ENCODE measurements at regions not wholly inside any gene's neighbourhood (a gene's known extent, or its start where the extent isn't known, plus 50 kb on each side); places are given as distances from the start of the nearest gene placed in this dataset.

DNA sequence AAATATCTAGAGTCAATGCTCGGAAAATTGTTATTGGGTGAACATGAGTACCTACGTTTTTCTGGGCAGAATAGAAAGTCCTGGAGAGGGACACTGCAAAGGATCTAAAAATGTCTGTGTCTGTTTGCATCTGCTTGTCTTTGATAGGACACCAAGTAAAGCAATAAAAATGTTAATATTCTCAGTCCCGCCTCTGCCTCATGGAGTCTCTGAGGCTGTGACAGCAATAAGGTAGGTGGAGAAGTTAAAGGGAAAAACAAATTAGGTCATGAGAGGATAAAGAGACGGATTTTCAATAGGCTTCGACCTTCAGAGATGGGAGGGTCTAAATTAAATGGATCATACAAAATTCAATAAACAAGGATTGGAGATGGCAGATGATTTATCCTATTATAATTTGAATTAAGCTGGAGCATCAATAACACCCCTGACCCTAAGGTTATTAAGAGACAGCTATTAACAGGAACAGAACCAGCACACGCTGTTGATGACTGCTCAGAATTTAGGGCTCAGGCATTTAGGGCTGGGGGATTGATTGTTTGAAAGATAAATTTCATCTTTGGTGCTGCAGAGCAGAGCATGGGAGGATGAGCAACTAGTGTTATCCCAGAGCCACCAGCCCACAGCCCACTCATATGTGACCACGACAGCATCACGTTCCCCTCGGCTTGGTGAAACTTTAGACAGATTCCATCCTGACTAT, 620.3 kb upstream of the CDH4 start:
- DNase-seq (ENCODE audit: low read depth in 2 of 2): no peak

- no peak for DNase-seq (ENCODE audit: low read depth in 2 of 2)
These were observed 619.4 kb upstream of the CDH4 start for GRCh38 chr20:60632391-60633262.

- no peak for DNase-seq (ENCODE audit: low read depth in 2 of 2)
These were observed 617.4 kb upstream of the CDH4 start for GRCh38 chr20:60634491-60635172.

DNA sequence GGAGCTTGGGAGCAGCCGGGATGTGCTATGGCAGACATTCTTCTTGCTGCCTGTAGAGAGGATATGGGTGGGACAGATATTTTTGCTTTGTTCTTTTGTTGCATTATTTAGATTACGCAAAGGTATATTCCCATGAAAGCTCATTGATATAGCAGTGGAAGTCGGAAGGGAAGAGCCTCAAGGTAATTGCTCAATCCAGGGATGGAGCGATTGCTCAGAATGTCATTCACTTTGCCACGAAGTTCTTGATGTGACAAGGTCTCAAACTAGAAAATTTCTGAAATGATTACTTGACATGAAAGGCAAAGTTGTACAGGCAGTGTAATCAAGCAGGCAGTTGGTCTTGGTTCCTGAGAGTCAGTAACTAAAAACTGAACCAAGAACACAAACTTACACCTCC, 615.6 kb upstream of the CDH4 start:
- DNase-seq (ENCODE audit: low read depth in 2 of 2): no peak

DNA sequence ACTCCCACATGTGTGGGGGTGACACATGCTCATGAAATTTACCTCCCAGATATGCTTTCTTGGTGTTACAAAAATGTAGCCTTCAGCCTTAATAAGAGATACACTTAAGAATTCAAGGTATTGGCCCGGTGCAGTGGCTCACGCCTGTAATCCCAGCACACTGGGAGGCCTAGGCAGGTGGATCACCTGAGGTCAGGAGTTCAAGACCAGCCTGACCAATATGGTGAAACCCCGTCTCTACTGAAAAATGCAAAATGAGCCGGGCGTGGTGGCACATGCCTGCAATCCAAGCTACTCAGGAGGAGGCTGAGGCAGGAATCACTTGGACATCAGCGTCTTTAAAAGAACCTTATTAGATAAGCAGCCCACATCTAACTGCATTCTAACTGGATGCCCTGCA, 614.3 kb upstream of the CDH4 start:
- no peak for DNase-seq (ENCODE audit: low read depth in 2 of 2)

DNA sequence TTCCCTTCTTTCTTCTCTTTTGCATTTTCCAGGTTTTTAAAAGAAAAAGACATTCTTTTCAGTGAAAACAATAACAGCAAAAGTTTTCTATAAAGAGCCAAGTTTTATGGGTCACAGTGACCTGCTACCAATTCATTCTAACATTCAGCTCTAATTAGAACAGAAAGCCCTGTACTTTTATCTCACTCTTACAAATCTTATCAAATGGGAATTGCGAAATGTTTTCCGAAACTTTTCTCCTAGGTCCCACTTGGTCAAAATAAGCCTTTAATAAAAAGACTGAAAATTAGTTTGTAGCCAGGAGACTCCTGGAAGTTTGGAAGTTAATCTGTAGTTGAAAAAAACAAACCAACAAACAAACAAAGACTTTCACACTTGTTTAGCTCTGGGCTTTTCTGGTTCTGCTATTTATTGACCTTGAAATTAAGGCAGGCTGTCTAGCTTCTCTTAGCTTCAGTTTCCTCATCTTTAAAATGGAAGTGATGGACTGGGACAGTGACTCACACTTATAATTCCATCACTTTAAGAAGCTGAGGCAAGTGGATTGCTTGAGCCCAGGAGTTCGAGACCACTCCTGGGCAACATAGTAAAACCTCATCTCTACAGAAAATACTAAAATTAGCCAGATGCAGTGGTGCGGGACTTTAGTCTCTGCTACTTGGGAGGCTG, 613.5 kb upstream of the CDH4 start:
- no peak for DNase-seq (ENCODE audit: low read depth in 2 of 2)

DNA sequence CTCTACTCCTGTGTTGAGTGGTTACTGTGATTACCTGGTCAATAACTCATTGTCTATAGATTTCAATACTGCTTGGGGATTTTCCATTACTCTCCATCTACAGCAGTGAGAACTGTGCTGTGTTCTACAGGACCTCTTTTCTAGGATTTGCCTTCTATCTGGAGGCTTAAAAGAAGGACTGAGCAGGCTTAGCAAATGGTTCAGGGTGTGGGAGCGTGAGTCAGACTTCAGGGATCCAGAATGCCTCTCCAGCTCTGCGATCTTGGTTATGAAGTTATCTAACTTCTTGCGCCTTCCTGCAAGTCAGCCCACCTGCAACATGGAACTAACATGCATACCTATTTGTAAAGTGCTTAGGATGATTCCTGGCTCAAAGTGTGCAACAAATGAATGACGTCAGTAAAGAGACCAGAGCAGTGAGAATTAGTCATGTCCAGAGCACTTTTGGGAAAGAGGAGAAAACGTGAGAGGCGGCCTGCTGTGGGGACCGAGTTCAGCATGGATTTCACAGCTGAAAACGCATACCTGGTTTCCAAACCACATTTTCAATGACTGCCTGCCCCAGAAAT, 610.1 kb upstream of the CDH4 start:
- DNase-seq (ENCODE audit: low read depth in 2 of 2): no peak

GRCh38 chr20:60642541-60642940, 609.5 kb upstream of the CDH4 start:
- DNase-seq (ENCODE audit: low read depth in 2 of 2): no peak

- no peak for DNase-seq (ENCODE audit: low read depth in 2 of 2)
These were observed 603.5 kb upstream of the CDH4 start for GRCh38 chr20:60648556-60648955.

DNA sequence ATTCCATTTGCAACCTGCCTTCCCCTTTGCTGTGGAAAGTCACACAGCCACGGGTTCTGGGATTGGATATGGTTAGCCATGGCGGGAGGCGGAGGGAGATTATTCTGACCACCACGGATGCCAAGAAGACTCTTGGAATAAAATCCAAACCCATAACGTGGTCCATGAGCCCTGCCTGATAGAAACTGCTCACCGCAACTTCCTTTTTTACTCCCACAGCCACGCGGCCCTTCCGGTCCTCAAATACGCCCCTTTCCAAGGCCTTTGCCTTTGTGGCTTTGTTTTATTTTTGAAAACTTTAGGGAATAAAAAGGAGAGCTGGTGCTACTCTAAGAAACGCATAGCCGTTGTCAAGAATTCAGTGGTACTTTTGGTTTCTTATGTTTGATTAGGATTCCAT, 602.5 kb upstream of the CDH4 start:
- DNase-seq (ENCODE audit: low read depth in 2 of 2): no peak

DNA sequence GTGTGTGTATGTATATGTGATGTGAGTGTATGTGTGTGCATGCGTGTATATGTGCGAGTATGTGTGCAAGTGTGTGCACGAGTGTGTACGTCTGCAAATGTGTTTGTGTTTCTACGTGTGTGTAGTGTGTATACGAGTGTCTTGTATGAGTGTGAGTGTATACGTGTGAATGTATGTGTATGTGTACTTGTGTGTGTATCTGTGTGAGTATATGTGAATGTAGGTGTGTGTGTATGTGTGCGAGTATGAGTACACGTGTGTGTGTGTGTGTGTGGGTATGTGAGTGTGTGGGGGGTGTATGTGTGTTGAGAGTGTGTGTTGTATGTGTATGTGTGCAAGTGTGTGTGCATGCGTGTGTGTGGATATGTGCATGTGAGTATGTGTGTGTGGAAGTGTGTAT, 602.0 kb upstream of the CDH4 start:
- DNase-seq (ENCODE audit: low read depth in 2 of 2): no peak

- no peak for DNase-seq (ENCODE audit: low read depth in 2 of 2)
These were observed 600.0 kb upstream of the CDH4 start for GRCh38 chr20:60652046-60652445.

GRCh38 chr20:60652615-60653014, 599.4 kb upstream of the CDH4 start:
- DNase-seq (ENCODE audit: low read depth in 2 of 2): no peak

- DNase-seq (ENCODE audit: low read depth in 2 of 2): no peak
These were observed 598.8 kb upstream of the CDH4 start for GRCh38 chr20:60653111-60653845.

DNA sequence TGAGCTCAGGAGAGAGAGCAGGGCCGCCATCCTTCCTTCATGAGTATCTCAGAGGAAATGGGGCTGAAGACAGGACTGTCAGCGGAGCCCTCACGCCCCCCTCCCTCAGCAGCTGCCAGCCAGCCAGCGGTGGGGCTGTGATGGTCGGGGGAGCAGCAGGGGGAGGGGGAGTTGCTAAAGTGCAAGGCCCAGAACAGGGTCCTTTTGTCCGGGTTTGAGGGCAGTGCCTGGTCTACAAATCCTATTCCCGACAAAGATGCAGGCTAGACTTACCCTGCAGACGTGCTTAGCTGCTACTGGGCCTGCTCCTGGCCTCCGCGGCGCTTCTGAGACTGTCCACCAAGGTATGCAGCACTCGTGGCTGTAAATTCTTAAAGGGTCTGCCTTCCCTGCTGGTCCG, 593.4 kb upstream of the CDH4 start:
- DNase-seq (ENCODE audit: low read depth in 2 of 2): no peak

DNA sequence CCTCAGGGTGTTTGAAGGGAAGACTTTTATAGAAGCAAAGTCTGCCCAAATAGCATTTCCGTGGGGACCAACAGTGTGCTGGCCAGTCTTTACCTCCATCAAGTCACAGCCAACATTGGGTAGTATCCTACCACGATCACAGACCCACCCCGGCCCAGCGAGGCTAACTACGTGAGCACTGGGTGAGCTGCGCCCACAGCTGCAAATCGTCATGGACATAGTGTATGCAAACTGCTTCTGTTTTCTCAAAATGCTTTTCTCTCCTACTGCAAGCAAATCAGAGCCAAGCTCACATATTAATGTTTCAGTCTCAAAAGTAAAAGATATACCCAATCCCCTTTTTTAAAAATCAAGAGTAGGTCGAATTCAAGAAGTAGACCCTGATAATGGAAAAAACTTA, 592.8 kb upstream of the CDH4 start:
- DNase-seq (ENCODE audit: low read depth in 2 of 2): no peak

DNA sequence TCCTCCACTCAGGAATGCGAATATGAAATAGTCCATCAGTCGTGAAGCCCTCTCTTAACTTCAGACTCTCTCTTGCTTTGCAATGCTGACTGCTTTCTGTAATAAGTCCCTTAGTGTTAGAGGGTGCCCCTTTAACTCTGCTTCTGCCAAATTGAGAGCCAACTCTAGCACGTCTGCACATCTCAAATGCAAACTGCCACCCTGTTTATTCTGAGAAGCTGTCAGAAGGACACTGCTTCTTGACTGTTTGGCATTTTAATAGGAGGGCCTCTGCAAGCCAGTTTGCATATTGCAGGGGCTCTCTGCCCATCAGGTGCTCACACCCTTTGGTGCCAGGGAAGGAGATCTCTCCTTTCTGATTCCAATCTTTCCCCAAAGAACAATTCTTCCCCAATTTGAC, 589.8 kb upstream of the CDH4 start:
- DNase-seq (ENCODE audit: low read depth in 2 of 2): no peak

DNA sequence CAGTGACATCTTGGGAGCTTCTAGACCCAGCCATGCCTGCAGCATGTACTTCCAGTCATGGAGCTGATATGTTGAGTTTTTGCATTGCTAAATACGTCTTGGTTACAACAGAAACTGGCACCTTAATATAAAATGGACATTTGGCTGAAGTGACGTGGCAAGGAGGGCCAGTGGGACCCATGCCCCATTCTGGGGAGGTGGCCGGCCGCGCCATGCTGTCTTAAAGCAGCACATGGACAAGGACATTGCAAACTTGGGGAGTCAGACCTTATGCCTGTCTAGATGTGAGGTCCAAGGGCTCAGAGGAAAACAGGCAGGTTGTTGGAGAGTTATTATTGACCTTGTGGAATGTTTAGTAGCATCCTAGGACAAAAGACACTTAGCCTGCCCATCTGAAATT, 588.0 kb upstream of the CDH4 start:
- no peak for DNase-seq (ENCODE audit: low read depth in 2 of 2)

DNA sequence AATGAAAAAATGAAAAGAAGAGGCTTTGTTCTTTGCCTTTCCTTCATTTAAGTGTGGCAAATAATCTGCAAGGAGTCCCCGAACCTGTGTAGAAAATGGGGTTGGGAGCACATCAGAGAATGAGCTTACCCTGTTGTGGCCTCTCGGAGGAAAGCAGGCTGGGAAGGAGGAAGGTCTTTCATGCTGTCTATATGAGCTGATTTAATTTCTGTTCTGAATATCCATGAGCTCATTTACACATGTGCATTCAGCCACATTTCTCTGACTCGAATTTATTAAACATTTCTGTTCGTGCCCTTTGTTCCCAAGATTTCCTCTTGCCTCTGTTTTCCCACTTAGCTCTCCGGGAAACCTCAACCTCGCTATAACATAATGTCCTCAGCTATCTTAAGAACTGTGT, 584.4 kb upstream of the CDH4 start:
- no peak for DNase-seq (ENCODE audit: low read depth in 2 of 2)

DNA sequence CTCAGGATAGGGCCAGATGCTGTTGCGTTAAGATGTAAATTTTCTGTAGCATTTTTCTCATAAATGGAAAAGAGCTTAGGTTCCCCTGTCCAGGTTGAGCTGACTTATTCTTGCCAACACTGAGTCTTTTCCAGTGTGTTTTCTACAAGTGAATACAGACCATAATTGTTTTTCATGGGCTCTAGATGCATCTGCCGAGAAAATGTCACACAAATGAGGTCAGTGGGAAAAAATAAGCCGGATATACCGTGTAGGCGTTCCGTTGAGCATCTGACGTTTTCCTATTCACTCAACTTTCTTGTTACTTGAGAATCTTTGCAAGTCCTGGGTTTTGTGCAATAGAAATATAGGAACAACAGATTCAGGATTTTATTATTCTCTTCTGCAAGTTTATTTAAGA, 582.9 kb upstream of the CDH4 start:
- no peak for DNase-seq (ENCODE audit: low read depth in 2 of 2)

DNA sequence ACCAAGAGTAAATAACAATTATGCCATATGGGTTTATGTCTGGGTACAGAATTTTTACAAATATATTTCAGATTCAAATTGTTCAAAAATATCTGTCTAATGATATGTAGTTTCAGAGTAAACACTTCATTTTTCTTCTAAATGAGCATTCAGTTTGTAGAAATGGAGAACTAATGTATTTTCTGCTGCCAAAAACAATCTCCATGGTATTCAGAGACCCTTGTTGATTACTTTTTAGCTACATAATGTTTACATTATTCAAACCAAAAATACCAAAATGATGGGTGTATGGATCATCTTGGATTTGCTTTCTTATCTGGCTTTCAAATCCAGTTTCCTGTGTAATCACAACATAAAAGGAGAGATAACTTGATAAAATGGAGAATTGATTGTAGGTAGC, 576.0 kb upstream of the CDH4 start:
- DNase-seq (ENCODE audit: low read depth in 2 of 2): no peak
